ENCODE measurements at regions not wholly inside any gene's neighbourhood (a gene's known extent, or its start where the extent isn't known, plus 50 kb on each side); places are given as distances from the start of the nearest gene placed in this dataset.

GRCh38 chr1:59152511-59152910, 144.4 kb upstream of the FGGY start:
- no peak for TF ChIP-seq POLR2A (IDR thresholded peaks at IDR 0.05)
- no peak for TF ChIP-seq CTCF (IDR thresholded peaks at IDR 0.05)
